GM20431 (cell line): ENCODE measurements at regions not wholly inside any gene's neighbourhood (a gene's known extent, or its start where the extent isn't known, plus 50 kb on each side); places are given as distances from the start of the nearest gene placed in this dataset.

ENCODE experiments used
- in situ Hi-C: fragments of 300-500 bp; cut with MseI, MboI; formaldehyde crosslinking; loops from one replicate; pipeline ENCODE4 v1.15.0; 2020; ENCODE audit warnings: low sequenced_read_pairs; ENCODE audit not compliant: unreplicated experiment

- in situ Hi-C loops, result no loop called here
These were observed 636.2 kb downstream of the DIAPH3 start for GRCh38 chr13:59527500-59527899.

- in situ Hi-C loops, result no loop called here
These were observed 632.1 kb downstream of the DIAPH3 start for GRCh38 chr13:59531571-59532091.

GRCh38 chr13:59532405-59532804 is 631.3 kb downstream of the DIAPH3 start:
- in situ Hi-C loops, result no loop called here

DNA sequence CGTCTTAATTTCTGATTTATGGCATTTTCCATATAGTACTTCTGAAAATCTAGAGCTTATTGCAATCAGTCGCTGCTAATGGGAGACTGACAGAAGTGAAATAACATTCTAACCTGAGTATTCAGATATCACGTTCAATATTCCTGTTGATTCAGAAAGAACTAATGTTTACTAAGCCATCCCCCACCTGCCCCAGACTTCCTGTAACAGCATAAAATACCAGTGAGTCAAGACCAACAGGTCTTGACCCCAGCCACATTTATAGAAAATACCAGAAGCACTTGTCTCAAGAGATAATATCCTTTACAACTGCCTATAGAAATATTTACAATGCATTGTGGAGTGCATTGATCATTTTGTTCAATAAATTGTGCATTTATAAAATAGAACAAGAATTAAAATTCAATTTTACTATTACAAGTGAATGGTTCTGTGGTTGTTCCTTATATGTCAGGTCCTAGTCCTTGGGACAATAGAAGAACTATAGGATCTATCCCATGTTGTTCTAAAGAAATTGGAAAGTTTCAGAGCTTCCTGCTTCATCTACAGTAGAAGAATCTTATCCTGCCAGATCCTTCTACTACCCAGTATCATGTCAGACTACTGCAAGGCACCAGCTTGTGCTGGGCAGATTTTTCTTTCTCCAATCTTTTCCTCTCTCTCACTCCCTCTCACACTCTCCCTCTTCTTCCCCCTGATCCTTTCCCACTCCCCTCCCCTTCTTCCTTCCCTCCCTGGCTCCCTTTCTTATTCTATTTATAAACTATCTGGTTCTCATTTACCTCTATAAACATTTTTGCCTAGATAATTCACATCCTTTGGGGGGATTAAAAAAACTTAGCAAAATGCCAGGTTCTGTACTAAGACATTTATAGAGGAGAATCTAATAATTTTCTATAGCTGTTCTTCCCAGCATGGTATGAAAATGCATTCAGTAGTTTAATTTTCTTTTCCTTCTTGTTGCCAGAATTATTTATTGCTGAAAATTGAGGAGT is 629.9 kb downstream of the DIAPH3 start:
- in situ Hi-C loops, result no loop called here

GRCh38 chr13:59534806-59535205 is 628.9 kb downstream of the DIAPH3 start:
- in situ Hi-C loops, result no loop called here

- in situ Hi-C loops, result no loop called here
These were observed 626.2 kb downstream of the DIAPH3 start for GRCh38 chr13:59537500-59537899.

GRCh38 chr13:59538512-59538911 is 625.2 kb downstream of the DIAPH3 start:
- in situ Hi-C loops, result no loop called here

GRCh38 chr13:59542303-59542702 is 621.4 kb downstream of the DIAPH3 start:
- in situ Hi-C loops, result no loop called here

DNA sequence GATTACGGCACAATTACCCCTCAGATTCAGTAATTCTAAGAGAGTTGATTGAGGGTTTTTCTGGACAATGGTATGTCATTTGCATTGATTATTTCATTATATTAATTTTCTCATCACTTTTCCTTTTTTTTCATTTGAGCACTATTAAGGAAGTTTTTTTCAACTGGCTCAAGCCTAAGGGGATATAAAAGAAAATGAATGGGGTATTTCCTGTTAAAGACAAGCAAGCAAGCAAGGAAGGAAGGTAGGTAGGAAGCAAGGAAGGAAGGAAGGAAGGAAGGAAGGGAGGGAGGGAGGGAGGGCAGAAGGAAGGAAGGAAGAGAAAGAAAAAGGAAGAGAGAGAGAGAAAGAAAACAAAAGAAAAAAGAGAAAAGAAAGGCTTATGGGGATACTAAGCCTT is 620.3 kb downstream of the DIAPH3 start:
- in situ Hi-C loops, result no loop called here

DNA sequence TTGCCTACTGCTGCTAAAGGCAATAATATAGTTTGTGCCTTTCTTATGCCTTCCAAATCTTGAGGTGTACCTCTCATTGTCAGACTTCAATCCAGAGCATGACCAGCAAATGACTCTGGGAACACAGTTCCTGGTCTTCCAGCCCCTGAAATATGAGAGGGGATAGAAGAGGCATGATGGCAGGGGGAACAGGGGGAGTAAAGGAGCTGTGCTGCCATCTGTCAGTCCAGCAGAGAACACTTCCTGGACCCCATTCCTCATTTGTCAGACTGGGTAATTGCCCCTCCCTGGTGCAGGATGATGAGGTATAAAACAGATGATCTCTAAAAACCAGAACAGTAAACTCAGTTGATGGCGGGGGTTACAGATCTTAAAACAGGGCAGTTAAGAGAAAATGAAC is 618.7 kb downstream of the DIAPH3 start:
- in situ Hi-C loops, result no loop called here

DNA sequence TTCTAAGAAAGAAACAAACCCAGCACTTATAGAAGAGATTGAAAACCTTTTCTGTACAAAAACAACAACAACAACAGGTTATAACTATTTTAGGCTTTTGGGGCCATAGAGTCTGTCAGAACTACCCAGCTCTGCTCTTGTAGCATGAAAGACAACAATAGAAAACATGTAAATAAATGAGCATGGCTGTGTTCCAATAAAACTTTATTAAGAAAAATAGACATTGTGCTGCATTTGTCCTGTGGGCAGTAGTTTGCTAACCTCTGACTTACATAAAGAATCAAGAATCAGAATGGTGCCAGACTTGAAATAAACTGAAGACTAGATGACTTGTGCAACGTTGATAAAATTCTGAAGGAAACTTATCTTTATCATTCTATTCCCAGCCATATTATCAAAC is 617.5 kb downstream of the DIAPH3 start:
- in situ Hi-C loops, result no loop called here

DNA sequence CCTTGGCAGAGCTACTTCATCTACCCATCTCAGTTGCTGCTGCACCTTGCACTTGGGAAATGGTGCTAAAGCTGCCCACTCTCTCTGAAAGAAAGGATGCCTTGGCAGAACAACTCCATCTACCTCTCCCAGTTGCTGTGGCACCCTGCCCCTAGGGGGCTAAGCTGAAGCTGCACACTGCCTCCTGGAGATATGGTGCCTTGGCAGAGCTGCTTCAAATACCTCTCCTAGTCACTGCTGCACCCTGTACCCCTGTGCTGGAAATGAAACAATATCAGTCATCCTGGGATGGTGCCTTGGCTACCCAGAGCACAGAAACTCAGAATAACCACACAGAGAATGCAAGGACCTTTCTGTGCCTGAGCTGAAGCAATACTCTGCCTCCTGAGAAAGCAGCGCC is 615.8 kb downstream of the DIAPH3 start:
- in situ Hi-C loops, result no loop called here

GRCh38 chr13:59562924-59563323 is 600.8 kb downstream of the DIAPH3 start:
- in situ Hi-C loops, result no loop called here

DNA sequence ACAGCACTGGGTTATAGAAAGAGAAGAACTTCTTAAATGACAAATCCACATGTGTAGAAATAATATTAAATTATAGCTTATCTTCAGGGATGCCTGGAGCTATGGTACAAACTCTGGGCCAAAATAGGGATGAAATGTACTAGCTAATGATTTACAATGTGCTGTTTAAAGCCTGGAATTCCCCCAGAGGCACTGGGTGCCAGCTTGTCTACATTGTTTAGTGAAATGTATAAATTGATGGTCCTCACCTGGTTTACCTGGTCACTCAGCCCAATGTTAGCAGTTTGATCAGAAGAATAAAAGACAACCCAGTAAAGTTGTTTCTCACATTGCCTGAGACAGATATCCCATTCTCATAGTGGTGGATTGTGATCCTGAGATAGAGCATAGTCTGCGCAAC is 597.2 kb downstream of the DIAPH3 start:
- in situ Hi-C loops, result no loop called here

GRCh38 chr13:59568306-59568705 is 595.4 kb downstream of the DIAPH3 start:
- in situ Hi-C loops, result no loop called here

- in situ Hi-C loops, result no loop called here
These were observed 593.5 kb downstream of the DIAPH3 start for GRCh38 chr13:59570204-59570603.

DNA sequence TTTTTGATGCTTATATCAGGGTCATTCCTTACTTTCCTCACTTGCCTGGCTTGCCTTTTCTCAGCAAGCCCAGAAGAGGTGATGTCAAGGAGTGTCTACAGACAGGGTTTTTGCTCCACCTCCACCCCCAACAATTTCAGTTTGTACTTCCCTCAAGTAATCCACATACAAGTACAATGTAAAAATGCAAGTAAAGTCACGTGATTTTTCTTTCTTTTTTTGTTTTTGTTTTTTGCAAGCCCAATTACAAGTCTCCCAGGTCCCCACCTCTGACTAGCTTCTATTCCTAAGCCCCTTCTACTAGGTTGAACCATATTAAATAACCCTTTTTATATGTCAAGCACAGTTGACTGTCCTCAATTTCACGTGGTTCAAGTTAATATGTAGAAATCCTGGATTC is 579.6 kb downstream of the DIAPH3 start:
- in situ Hi-C loops, result no loop called here

DNA sequence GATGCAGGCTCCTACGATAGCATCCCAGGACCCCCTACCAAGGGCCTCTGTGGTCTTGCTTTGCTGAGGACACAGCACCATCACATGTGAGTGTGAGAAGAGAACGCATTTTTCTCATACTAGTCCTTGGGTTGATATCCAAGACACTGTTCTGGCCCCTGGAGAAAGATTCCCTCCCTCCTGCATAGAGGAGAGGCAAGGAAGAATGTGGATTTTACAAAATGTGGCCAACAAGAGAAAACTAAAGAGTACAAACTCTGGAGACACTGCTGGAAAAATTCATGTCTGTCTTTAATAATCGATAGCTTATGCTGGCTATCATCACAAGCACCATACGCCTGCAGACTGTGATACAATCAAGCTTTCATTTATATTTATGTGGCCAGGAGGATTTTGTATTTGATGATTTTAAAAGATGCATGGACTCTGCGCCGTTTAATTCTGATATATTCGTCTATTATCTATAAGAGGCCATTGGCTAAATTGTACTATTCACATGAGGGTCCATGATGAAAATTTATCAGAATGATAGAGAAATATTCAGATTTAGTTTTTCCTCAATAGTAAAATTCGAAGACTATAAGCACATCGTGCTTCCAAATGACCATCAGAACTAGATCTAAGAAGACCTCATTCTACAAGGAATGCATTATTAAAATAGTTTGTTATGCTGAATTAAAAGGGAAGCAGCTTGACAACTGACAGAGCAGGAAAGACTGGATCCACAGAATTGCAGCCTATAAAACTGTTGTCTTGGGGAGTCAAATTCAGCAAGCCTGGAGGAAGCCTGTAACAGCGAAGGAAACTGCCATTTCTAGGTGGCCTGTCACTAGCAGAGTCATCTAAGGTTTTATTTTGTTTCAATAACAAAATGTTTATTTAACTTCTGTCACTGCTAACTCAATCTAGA is 578.7 kb downstream of the DIAPH3 start:
- in situ Hi-C loops, result no loop called here

- in situ Hi-C loops, result no loop called here
These were observed 576.7 kb downstream of the DIAPH3 start for GRCh38 chr13:59587030-59587429.

DNA sequence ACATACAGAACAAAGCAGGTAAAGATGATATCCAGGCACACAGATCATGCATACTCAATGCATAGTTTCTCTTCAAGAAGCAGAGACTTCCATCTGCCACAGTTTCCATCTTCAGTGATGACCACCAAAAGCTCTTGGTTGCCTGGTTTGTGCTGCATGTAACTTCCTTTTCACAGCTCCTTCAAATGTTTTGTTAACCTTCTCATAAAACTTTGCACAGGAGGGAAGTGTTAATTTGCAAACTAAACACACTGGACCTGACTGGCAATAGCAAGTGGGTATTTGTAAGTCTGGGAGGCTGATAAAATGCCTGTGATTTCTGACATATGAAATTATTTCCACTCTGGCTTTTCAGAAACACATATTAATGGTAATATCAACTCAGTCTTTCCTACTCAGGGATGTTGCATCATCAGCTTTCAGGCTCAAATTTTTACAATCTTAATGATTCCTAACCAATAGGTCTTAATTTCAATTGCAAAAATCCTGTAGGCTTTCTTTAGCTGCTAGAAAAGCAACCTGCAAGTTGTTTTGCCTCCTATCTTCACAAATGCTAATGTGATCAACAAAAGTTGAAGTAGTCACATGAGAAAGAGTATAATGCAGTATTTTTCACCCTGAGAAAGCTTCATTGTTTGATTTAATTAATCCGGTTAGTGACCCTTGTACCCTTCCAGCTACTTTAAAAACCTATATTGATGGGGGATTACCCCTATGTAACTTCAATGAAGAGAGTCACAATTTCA is 575.6 kb downstream of the DIAPH3 start:
- in situ Hi-C loops, result no loop called here
